OCI-LY3 (cell line): ENCODE measurements at regions not wholly inside any gene's neighbourhood (a gene's known extent, or its start where the extent isn't known, plus 50 kb on each side); places are given as distances from the start of the nearest gene placed in this dataset.
A peak's percentile ranks its signal among the peaks of the same experiment; 100 is the strongest.

Source experiments
- H2AFZ ChIP-seq: fragments of 200-600, 300-600 bp; shearing (Covaris generic); 2 replicates; pipeline ENCODE4 v1.6.0; 2014; ENCODE audit warnings: antibody characterized with exemption, low read depth, low read length
- H3K27ac ChIP-seq: fragments of 200-600, 300-600 bp; sonication (generic); 2 replicates; pipeline ENCODE4 v1.5.1; 2014; ENCODE audit warnings: mild to moderate bottlenecking, low read length, moderate library complexity, mixed read lengths
- H3K27me3 ChIP-seq: fragments of 200-600, 300-600 bp; sonication (generic); 2 replicates; pipeline ENCODE4 v1.6.1; 2014; ENCODE audit warnings: low read depth, low read length, mixed read lengths
- H3K36me3 ChIP-seq: fragments of 200-600, 300-600 bp; sonication (generic); replicated peaks from 2 replicates; pipeline ENCODE3; 2014; ENCODE audit warnings: low read depth, low read length, mixed read lengths
- H3K4me1 ChIP-seq: fragments of 300-600, 200-600 bp; sonication (generic); 2 replicates; pipeline ENCODE4 v1.6.1; 2014; ENCODE audit warnings: low read length, mixed read lengths
- H3K4me2 ChIP-seq: fragments of 200-600, 300-600 bp; sonication (generic); 2 replicates; pipeline ENCODE4 v1.6.1; 2014; ENCODE audit warnings: low read length, mixed read lengths
- H3K4me3 ChIP-seq: fragments of 300-600, 200-600 bp; sonication (generic); 2 replicates; pipeline ENCODE4 v1.5.1; 2014; ENCODE audit warnings: antibody characterized with exemption, mild to moderate bottlenecking, low read length, moderate library complexity
- H3K79me2 ChIP-seq: fragments of 300-600, 200-600 bp; shearing (Covaris generic); 2 replicates; pipeline ENCODE4 v1.6.1; 2014; ENCODE audit warnings: mild to moderate bottlenecking, low read length, mixed read lengths
- H3K9ac ChIP-seq: fragments of 300-600, 200-600 bp; shearing (Covaris generic); 2 replicates; pipeline ENCODE4 v1.6.0; 2014; ENCODE audit warnings: mild to moderate bottlenecking, low read length, moderate library complexity
- H3K9me3 ChIP-seq: fragments of 200-600, 300-600 bp; shearing (Covaris generic); 2 replicates; pipeline ENCODE4 v1.6.1; 2014; ENCODE audit warnings: low read length, mixed read lengths; ENCODE audit not compliant: insufficient read depth
- H4K20me1 ChIP-seq: fragments of 200-600, 300-600 bp; sonication (generic); 2 replicates; pipeline ENCODE4 v1.6.1; 2016; ENCODE audit warnings: low read length, mixed read lengths; ENCODE audit not compliant: insufficient read depth
- EZH2phosphoT487 ChIP-seq: fragments of 200-600 bp; shearing (Covaris generic); IDR thresholded peaks from 2 replicates; pipeline ENCODE4 v1.6.1; 2018; ENCODE audit warnings: antibody characterized with exemption, mixed run types, low read depth
- TF ChIP-seq, protein P1 (sequence below): fragments of 200-600, 300-600 bp; sonication (generic); IDR thresholded peaks from 2 replicates; pipeline ENCODE4 v1.5.1; 2014; ENCODE audit warnings: antibody characterized with exemption, low read length, low read depth

DNA sequence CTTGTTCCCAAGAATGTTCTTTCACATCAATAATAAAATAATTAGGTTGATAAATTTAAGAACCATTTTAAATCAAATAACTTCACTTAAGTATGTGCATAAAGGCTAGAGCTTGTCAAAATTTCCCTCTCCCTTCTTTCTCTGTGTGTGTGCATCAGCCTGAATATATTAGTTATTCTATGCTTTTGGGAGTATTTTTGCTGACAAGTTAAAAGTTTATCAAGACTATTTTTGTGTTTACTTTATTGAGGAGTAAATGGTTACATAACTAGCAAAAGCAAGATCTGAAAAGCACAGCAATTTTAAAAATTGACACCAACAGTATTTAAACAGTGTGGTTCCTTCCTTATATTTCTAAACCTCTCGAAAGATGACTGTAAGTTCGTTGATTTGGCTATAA lies 261.7 kb downstream of the ISL1 start:
- H3K4me2 ChIP-seq, result no peak overlapping the region
- H3K79me2 ChIP-seq, result no peaks in the 10 kb centered on the region
- no peak for TF ChIP-seq EZH2phosphoT487
- no peak overlapping the region for H3K9ac ChIP-seq
- no peaks in the 10 kb centered on the region for H3K36me3 ChIP-seq
- H3K9me3 ChIP-seq, result no peaks in the 10 kb centered on the region
- H3K27ac ChIP-seq, result no peak overlapping the region
- H3K4me3 ChIP-seq, result no peak overlapping the region
- H2AFZ ChIP-seq, result no peak overlapping the region
- no peaks in the 10 kb centered on the region for H4K20me1 ChIP-seq
- no peaks in the 10 kb centered on the region for H3K27me3 ChIP-seq
- no peaks in the 10 kb centered on the region for H3K4me1 ChIP-seq

DNA sequence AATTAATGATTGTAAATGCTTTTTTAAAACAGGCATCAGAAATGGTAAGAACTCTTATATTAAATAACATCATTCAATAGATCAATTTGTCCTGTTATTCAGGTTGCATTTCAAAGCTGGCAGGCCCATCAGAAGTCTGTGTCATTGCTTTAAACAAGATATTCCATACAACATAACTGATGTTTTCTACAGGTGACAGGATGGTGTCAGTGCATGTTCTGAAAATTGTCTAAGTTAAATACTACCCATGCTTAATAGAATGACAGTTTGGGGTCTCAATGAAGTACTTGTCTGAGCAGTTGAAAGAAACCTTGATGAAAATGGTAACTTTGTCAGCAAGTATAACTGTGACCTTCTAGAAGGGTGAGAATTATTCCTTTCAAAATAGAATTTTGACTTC lies 263.2 kb downstream of the ISL1 start:
- H3K9ac ChIP-seq, result no peak overlapping the region
- H3K27me3 ChIP-seq, result no peaks in the 10 kb centered on the region
- H2AFZ ChIP-seq, result no peak overlapping the region
- H3K79me2 ChIP-seq, result no peaks in the 10 kb centered on the region
- TF ChIP-seq EZH2phosphoT487, result no peak
- TF ChIP-seq, protein P1, sequence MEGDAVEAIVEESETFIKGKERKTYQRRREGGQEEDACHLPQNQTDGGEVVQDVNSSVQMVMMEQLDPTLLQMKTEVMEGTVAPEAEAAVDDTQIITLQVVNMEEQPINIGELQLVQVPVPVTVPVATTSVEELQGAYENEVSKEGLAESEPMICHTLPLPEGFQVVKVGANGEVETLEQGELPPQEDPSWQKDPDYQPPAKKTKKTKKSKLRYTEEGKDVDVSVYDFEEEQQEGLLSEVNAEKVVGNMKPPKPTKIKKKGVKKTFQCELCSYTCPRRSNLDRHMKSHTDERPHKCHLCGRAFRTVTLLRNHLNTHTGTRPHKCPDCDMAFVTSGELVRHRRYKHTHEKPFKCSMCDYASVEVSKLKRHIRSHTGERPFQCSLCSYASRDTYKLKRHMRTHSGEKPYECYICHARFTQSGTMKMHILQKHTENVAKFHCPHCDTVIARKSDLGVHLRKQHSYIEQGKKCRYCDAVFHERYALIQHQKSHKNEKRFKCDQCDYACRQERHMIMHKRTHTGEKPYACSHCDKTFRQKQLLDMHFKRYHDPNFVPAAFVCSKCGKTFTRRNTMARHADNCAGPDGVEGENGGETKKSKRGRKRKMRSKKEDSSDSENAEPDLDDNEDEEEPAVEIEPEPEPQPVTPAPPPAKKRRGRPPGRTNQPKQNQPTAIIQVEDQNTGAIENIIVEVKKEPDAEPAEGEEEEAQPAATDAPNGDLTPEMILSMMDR, result no peak
- no peaks in the 10 kb centered on the region for H3K36me3 ChIP-seq
- H3K4me1 ChIP-seq, result no peaks in the 10 kb centered on the region
- no peaks in the 10 kb centered on the region for H3K9me3 ChIP-seq
- H3K4me3 ChIP-seq, result no peak overlapping the region
- H3K4me2 ChIP-seq, result no peak overlapping the region
- H3K27ac ChIP-seq, result no peak overlapping the region
- H4K20me1 ChIP-seq, result no peaks in the 10 kb centered on the region

DNA sequence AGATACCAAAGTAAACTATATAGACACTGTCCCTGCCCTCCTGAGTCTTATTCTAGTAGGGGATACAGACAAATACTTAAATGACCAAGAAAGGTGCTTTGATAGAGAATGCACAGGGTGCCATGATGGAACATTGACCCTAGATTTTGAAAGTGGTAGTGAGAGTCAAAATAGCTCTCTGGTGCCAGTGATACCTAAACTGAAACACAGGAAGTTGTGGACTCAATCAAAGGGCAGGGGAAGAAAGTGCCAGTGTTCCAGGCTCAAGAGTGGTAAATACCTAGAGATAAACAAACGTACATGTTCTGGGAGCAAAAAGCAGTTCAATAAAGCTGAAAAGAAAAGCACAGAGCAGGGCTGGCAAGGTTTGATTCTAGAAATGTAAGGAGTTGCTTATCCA lies 267.6 kb downstream of the ISL1 start:
- no peaks in the 10 kb centered on the region for H3K4me1 ChIP-seq
- H3K27me3 ChIP-seq, result no peaks in the 10 kb centered on the region
- H3K9me3 ChIP-seq, result no peaks in the 10 kb centered on the region
- no peak overlapping the region for H3K4me2 ChIP-seq
- H3K9ac ChIP-seq, result no peak overlapping the region
- H3K79me2 ChIP-seq, result no peaks in the 10 kb centered on the region
- no peaks in the 10 kb centered on the region for H4K20me1 ChIP-seq
- H2AFZ ChIP-seq, result no peak overlapping the region; the same call in 1 of the 2 replicates
- no peaks in the 10 kb centered on the region for H3K36me3 ChIP-seq
- TF ChIP-seq, protein P1, result no peak
- TF ChIP-seq EZH2phosphoT487, result no peak
- H3K27ac ChIP-seq, result no peak overlapping the region
- no peak overlapping the region for H3K4me3 ChIP-seq

GRCh38 chr5:51651476-51651875 lies 268.2 kb downstream of the ISL1 start:
- TF ChIP-seq EZH2phosphoT487, result no peak
- TF ChIP-seq, protein P1, result no peak

GRCh38 chr5:51651889-51652288 lies 268.6 kb downstream of the ISL1 start:
- H3K27me3 ChIP-seq, result no peaks in the 10 kb centered on the region
- H3K27ac ChIP-seq, result no peak overlapping the region
- no peak overlapping the region for H3K4me3 ChIP-seq
- no peak overlapping the region for H3K9ac ChIP-seq
- no peak overlapping the region for H2AFZ ChIP-seq
- H3K4me2 ChIP-seq, result no peak overlapping the region
- no peaks in the 10 kb centered on the region for H4K20me1 ChIP-seq
- H3K79me2 ChIP-seq, result no peaks in the 10 kb centered on the region
- no peaks in the 10 kb centered on the region for H3K4me1 ChIP-seq
- TF ChIP-seq, protein P1, result no peak
- no peak for TF ChIP-seq EZH2phosphoT487
- H3K36me3 ChIP-seq, result no peaks in the 10 kb centered on the region
- no peaks in the 10 kb centered on the region for H3K9me3 ChIP-seq

More at GRCh38 chr5:51651476-51651875, 268.2 kb downstream of the ISL1 start:
- no peaks in the 10 kb centered on the region for H3K9me3 ChIP-seq
- no peaks in the 10 kb centered on the region for H3K36me3 ChIP-seq
- H3K4me3 ChIP-seq, result no peak overlapping the region
- H3K79me2 ChIP-seq, result no peaks in the 10 kb centered on the region
- H3K9ac ChIP-seq, result no peak overlapping the region
- no peak overlapping the region for H3K27ac ChIP-seq
- peak overlapping the region; percentile 2; the same call in 1 of the 2 replicates for H2AFZ ChIP-seq
- H3K4me2 ChIP-seq, result no peak overlapping the region
- no peaks in the 10 kb centered on the region for H4K20me1 ChIP-seq
- no peaks in the 10 kb centered on the region for H3K4me1 ChIP-seq
- H3K27me3 ChIP-seq, result no peaks in the 10 kb centered on the region
